NCI-H2171 (cell line): ENCODE measurements at regions not wholly inside any gene's neighbourhood (a gene's known extent, or its start where the extent isn't known, plus 50 kb on each side); places are given as distances from the start of the nearest gene placed in this dataset.

Source experiments
- DNase-seq: peaks from one replicate; lab custom pipeline; 2025; lab: John Stamatoyannopoulos, UW

GRCh38 chr3:63046580-63046979, 171.4 kb upstream of the CADPS start:
- DNase-seq, result no peak

- DNase-seq, result no peak
These were observed 171.9 kb upstream of the CADPS start for GRCh38 chr3:63047068-63047467.

- DNase-seq, result no peak
These were observed 173.4 kb upstream of the CADPS start for GRCh38 chr3:63048367-63049326.

- DNase-seq, result no peak
These were observed 175.4 kb upstream of the CADPS start for GRCh38 chr3:63050548-63051177.

- no peak for DNase-seq
These were observed 176.7 kb upstream of the CADPS start for GRCh38 chr3:63051920-63052319.

GRCh38 chr3:63056932-63057331, 181.7 kb upstream of the CADPS start:
- DNase-seq, result no peak

GRCh38 chr3:63060412-63060811, 185.2 kb upstream of the CADPS start:
- no peak for DNase-seq

GRCh38 chr3:63061449-63061848, 186.2 kb upstream of the CADPS start:
- no peak for DNase-seq

- no peak for DNase-seq
These were observed 189.1 kb upstream of the CADPS start for GRCh38 chr3:63064209-63064755.

GRCh38 chr3:63067999-63068645, 192.9 kb upstream of the CADPS start:
- no peak for DNase-seq

- no peak for DNase-seq
These were observed 194.7 kb upstream of the CADPS start for GRCh38 chr3:63069806-63070475.

- no peak for DNase-seq
These were observed 195.2 kb upstream of the CADPS start for GRCh38 chr3:63070476-63070810.

- no peak for DNase-seq
These were observed 201.1 kb upstream of the CADPS start for GRCh38 chr3:63076357-63076756.

GRCh38 chr3:63086190-63086589, 191.9 kb upstream of the SYNPR start:
- no peak for DNase-seq

GRCh38 chr3:63089007-63089750, 188.9 kb upstream of the SYNPR start:
- no peak for DNase-seq

- no peak for DNase-seq
These were observed 188.4 kb upstream of the SYNPR start for GRCh38 chr3:63089751-63090132.

GRCh38 chr3:63090656-63091055, 187.5 kb upstream of the SYNPR start:
- DNase-seq, result no peak

GRCh38 chr3:63092515-63092914, 185.6 kb upstream of the SYNPR start:
- no peak for DNase-seq

- DNase-seq, result no peak
These were observed 183.3 kb upstream of the SYNPR start for GRCh38 chr3:63094642-63095408.

- DNase-seq, result no peak
These were observed 181.7 kb upstream of the SYNPR start for GRCh38 chr3:63096248-63097058.
